GM18870 (cell line): ENCODE measurements at regions not wholly inside any gene's neighbourhood (a gene's known extent, or its start where the extent isn't known, plus 50 kb on each side); places are given as distances from the start of the nearest gene placed in this dataset.
"Not testable (repeated sequence)": the region's sequence is repeated elsewhere in the genome, so short reads cannot be mapped to it uniquely, and the experiment has no call there.

Source experiments
- ATAC-seq: cut with Tn5 transposase; IDR thresholded peaks from one replicate; pipeline ENCODE4 v1.9.1; 2021; ENCODE audit warnings: moderate library complexity; ENCODE audit not compliant: unreplicated experiment

DNA sequence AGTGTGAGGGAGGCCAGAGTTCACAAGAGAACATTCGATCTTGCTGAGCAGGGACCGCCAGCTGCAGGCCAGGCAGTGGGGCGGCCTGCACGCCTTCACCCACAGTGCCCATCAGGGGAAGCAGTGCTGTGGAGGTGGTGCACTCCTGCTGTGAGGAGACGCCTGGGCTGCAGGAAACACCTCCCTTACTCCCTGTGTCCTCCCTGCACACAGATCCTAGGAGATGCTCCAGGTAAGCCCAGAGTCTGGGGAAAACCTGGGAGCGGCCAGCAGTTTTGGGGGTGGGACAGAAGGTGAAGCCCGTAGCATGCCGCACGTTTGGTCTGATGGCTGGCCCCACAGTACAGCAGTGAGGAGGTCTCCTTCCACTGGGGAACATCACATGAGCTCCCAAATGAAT, 180.8 kb upstream of the RAB6C start:
- ATAC-seq, result no peak

DNA sequence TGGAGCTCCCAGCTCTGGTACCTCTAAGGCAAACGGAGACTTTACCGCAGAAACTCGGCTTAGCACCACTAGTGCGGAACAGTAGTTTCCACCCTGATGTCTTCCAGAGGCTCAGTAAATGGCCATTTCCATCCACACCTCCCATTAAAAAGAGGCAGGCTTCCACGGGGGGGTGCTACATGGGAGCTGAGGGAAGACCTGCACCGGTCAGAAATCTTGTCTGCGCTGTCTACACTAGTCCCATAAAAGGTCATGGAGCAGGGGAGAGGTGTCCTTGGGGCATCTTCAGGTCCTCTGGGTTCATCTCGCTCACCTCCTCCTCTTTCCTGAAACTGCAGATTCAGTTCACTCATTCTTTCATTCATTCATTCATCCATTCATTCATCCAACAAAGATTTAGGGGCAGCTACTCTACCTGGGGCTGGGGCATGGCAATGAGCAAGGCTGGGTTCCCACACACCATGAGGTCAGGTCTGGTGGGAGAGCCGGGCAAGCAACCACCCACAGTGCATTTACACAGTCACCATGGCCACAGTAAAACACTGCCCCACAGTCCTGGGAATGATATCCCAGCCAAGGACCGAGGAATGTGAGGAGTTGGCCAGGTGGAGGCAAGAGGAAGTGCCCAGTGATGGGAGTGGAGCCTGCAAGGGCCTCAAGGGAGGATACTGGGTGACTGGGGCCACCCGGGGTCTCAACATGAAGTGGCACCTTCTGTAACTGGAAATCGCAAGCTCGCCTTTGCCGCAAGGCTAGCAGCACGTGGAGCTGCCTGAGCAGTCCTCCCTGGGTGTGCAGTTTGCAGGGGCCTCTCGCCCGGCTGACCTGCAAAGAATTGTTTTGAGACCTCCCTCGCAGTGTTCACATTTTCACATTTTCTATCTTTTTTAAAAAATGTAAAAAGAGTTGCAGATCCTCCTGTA, 180.2 kb upstream of the RAB6C start:
- no peak for ATAC-seq

DNA sequence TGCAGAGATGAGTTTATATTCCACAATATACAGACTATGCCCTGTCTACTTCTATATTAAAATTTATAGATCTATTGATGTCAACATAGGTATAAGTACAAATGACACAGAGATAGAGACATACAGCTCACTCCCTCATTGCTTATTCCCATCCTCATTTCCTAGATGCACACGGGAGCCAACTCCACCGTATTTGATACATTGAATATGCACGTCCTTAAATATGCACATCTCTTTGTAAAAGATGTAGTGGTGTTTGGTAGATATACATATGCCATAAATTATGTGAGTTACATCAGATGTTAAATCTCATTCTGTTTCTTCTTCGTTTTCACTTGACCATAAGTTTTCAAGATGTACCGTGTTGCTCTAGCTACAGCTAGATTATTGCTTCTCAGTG, 179.2 kb upstream of the RAB6C start:
- ATAC-seq, result no peak

DNA sequence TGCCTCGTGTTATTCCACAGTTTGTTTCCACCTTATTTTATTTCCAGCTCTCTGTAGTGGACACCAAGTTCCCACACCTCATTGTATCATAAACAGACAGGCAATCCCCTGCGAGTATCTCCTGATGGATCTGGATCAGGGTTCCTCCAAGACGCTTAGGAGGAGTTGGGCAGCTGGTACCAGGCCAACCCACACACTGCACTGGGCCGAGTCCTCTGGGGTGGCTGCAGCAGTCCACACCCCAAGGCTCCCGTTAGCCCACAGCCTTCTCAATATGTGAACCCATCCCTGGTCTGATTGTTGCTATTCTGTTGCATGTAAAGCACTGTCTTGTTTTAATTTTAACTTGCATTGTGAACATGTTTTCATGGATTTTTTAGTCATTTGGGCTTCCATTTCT, 178.8 kb upstream of the RAB6C start:
- ATAC-seq, result no peak

DNA sequence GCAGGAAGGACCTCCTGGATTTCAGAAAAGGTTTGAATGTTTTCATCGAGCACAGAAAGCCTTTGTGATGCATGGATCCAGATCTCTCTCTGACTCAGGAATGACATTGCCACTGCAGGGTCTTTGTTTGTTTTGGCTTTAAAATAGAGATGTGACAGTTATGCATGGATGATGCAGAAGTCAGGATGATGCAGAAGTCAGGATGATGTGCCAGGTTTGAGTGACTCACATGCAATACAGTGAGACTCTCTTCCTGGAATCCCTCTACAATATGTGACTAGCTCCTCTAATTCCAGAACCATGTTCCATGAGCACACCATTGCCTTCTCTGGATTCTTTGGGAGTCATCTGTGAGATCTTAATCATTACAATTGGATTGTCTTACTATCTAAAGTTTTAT, 177.9 kb upstream of the RAB6C start:
- ATAC-seq, result no peak

DNA sequence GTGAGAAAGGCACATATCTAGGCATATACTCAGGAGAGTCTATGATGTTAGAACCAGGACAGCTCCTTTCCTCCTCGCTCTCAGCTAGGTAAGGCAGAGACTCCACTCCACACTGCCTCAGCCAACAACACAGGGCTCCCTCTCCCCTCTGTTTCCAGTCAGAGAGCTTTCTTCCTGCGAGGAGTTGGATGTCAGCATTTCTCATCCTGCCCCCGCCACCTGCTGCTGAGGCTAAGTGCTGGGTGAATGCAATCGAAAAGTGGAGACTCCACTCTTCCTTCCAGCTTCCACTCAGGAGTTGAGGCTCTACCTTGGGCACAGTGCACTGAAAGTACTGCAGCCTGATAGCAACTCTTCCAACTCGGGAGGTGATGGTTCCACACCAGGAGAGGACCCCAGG, 177.2 kb upstream of the RAB6C start:
- ATAC-seq, result no peak

DNA sequence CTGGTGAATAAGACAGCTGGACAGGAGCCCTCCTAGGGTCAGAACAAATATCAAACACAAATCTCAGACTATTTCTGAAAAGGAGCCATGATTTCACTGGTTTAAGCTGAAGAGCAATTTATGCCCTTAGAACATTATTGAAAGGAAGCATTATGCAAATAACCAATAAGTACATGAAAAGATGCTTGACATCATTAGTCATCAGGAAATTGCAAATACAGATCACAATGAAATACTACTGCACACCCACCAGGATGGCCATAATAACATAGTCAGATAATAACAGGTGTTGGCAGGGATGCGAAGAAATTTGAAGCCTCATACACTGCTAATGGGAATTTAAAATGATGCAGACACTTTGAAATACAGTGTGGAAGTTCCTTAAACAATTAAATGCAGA, 176.4 kb upstream of the RAB6C start:
- no peak for ATAC-seq

DNA sequence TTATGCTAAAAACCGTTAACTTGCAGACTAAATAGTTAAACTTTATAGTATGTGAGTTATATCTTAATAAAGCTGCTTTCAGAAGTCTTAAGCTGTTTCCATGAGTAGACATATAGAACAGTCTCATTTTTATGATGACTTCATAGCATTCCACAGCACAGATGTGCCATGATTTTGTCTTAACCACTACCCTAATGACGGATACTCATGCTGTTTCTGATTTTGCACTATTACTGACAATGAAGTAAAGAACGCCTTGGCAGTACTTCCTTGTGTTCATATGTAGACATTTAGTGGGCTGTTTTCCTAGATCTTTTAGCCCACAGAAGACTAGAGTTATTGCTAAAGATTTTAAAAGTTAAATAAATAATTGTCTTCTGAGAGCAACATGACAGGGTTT, 175.6 kb upstream of the RAB6C start:
- ATAC-seq, result no peak

DNA sequence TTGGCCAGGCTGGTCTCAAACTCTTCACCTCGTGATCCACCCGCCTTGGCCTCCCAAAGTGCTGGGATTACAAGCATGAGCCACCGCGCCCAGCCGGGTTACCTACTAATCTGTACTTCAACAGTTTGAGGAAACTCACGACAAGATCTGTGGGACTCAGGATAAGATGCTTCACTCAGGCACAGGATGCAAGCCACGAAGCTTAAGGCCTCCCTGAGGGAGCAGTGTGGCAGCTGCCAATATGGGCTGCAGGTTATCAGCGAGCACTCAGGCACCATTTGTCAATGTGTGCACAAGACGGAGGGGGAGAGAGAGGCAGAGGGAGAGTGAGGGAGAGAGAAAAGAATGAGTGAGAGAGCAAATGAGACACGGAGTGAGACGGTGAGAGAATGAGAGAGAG, 173.6 kb upstream of the RAB6C start:
- ATAC-seq, result no peak

DNA sequence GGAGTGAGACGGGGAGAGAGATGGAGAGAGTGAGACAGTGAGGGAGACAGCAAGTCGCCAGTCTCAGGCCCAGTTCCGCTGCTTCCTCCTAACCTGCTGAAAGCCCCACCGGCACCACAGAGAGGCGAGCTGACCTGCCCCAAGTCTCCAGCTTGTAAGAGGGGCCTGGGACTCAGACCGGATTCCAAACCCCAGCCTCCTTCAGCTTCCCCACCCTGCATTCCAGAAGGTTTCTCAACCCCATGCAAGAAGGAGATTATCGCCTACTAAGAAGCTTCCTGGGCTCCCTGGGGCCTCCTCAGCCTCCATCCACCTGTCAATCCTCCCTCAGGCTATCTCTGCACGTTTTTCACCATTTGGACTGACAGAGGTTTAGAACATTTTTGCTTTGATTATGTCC, 173.1 kb upstream of the RAB6C start:
- no peak for ATAC-seq

DNA sequence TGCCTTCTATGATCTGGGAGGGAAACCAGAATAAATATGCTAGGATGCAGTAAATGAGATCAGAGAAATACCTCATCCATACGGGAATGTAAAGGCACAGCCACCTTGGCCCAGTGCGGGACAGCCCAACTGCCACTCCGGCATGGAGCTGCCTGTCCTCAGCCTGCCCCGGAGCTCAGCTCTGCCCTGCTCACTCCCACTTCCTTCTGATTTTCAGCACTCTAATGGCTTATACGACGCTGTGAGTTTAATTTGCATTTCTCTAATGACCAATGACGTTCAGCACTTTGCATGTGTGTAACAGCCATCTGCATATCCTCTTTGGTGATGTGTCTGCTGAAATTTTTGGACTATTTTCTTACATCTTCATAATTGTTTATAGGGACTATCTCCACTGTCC, 172.5 kb upstream of the RAB6C start:
- ATAC-seq, result no peak

DNA sequence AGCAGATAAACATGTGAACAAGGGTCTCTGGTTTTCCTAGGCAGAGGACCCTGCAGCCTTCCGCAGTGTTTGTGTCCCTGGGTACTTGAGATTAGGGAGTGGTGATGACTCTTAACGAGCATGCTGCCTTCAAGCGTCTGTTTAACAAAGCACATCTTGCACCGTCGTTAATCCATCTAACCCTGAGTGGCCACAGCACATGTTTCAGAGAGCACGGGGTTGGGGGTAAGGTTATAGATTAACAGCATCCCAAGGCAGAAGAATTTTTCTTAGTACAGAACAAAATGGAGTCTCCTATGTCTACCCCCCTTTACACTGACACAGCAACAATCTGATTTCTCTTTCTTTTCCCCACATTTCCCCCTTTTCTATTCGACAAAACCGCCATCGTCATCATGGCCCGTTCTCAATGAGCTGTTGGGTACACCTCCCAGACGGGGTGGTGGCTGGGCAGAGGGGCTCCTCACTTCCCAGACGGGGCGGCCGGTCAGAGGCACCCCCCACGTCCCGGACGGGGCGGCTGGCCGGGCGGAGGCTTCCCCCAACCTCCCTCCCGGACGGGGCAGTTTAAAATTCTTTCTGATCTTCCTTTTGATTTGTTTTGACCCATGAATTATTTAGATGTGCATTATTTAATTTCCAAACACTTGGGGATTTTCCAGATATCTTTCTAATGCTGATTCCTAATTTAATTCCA, 171.7 kb upstream of the RAB6C start:
- not testable (repeated sequence) for ATAC-seq

DNA sequence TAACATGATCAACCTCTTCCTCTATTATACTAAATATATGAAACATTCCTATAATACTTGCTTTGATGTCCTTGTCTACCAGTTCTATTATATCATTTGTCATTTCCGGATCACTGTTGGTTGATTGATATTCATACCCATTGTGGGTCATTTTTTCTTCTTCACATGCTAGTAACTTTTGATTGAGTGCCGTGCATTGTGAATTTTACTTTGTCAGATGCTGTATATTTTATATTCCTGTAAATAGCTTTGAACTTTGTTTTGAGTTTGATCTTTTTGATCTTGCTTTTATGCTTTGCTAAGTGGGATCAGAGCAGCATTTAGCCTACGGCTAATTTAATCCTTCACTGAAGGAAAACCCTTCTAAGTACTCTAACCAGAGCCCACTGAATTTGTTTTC, 168.9 kb upstream of the RAB6C start:
- no peak for ATAC-seq

DNA sequence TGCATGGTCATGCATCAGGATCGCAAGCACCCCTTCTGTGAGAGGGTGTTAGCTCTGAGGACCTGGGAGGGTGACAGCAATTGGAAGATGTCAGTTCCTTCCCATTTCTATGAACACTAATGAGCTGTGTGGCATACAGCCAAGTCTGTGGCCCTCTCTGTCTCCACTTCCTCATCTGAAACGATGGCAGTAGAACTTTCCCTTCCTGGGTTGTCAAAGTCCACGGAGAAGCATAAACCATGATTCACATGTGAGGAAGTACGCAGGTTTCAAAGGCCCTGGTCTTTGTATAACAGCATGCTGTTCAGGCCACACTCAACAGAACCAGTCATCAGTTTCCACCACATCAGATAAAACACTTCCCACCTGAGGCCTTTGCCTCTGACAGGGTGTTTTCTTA, 167.4 kb upstream of the RAB6C start:
- peak; percentile 87 for ATAC-seq

DNA sequence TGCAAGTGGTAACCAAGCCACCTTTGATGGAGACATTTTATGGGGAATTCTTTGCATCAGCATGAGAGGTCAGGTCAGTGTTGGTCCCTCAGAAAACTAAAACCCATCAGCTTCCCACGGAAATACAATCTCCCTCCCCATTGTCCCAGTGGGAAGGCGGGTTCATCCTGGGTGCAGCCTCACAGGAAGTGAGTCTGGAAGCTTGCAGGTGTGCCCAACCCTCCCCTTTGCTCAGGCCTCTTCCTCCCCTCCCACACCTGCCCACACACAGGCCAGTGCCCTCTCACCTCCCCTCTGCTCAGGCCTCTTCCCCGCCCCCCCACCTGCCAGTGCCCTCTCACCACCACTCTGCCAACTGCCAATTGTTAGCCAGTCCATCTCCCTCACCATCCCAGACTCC, 166.8 kb upstream of the RAB6C start:
- no peak for ATAC-seq

DNA sequence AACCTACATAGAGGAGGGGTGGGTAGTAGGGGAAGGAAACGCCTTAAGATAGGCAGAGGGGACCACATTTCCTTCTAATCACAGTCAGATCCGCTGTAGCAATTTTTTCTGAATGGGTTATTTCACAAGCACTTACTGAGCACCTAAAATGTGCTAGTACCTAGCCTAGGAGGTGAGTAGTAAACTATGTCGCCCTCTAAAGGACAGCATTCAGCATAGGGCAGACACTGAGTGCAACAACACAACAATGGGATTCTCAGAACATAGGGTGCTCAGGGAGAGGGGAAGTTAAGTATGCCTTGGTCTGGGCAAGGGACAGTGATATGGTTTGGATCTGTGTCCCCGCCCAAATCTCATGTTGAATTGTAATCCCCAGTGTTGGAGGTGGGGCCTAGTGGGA, 166.1 kb upstream of the RAB6C start:
- ATAC-seq, result no peak

DNA sequence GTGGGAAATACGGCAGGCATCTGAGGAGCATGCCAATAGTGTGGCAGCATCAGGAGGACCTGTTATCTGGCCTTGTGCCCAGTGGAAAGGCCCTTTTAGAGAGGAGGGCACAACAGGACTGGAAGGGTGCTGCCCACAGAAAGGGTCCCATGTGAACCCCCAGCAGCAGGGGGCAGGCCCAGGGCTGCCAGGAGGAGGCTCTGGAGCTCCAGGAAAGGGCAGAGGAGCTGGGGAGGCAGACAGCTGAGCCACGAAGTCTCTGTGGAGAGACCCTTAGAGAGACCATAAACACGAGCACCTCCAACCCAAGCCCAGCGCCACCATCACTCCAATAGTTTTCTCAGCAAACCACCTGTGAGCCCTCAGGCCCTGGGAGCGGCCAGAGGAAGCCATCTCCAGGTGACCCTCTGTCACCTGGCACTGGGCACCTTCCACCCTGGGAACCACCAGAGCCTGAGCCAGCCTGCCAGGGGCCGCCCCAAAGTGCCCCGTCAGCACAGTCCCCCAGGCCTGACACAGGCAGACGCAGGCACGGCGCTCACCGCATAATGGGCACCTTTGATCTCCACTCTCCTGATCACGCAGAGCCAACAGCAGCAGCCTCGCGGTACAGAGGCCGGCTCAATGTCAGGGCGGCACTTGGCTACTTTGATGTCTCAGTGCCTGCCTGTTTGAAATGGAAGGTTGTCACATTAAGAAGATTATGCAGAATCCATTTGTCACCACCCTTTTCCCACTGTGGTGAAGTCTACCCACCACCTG, 162.5 kb upstream of the RAB6C start:
- no peak for ATAC-seq

DNA sequence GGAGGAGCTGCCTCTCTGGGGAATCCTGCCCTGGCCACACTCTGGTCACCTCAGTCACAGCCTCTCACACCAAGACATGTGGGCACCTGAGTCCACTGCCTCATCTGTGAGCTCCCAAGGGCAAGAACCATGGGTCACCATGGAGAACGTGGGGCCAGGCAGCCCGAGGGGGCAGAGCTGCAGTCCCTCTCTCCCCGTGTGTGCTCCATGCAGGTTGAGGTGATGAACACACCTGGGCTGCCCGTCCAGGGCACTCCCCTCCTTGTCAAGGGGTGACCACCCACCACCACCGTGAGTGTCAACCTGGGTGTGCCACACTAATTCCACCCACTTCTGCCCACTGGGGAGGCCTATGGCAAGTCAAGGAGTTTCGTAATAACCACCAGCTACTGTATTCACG, 159.6 kb upstream of the RAB6C start:
- ATAC-seq, result no peak

DNA sequence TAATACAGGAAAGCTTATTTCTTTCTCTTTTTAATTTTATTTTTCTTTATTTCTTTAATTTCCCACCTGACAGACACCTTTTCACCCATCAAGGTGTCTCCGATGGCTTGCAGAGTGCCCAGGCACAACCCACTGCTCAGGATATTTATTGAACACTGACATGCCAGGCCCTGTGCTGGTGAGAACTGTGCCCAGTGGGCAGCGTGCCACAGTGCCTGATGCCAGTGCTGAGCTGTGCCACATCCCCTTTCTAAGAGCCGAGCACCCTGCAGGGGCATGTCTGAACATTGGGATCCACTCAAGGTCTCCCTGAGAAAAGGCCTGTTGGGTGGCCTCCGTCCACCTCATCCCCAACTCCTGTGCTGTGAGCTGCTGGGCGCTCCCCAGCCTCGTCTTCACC, 158.6 kb upstream of the RAB6C start:
- ATAC-seq, result no peak

DNA sequence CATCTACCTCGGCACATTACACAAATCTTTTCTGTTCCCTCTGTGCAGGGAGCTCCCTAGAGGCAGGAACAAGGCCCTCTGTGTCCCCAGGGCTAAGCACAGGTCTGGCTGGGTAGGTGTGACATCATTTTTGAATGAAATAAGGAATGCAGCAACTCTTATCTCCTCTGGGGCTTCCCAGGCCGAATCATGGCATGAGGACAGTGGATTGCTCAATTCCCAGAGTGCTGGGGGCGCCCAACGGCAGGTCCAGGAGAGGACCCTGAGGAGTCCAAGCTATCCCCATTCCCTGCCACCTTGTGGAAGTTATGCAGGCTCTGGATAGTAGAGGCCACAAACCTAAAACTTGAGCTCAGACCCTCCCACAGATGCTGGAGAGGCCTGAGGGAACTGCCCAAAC, 158.0 kb upstream of the RAB6C start:
- ATAC-seq, result no peak

DNA sequence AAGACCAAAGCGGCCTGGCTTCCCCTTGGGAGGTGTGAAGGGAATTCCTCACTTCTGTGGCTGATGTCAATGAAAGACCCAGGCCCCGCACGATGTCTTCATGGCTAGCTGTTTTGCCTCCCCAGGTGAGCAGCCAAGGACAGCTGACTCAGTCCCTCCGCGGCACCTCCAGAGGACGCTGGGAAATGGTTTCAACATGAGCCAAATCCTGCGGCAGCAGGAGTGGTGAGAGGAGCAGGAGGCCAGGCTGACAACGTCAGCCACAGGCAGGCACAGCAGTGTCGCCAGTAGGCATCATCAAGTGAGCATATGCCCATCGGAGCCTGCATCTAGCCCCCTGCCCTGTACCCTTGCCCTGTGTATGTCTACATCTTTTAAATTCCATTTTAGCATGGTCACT, 156.4 kb upstream of the RAB6C start:
- ATAC-seq, result no peak
